GM12873 (cell line): ENCODE measurements at regions not wholly inside any gene's neighbourhood (a gene's known extent, or its start where the extent isn't known, plus 50 kb on each side); places are given as distances from the start of the nearest gene placed in this dataset.

Source experiments
- TF ChIP-seq, protein P1 (sequence below): IDR thresholded peaks from 2 replicates; pipeline ENCODE4 v1.5.1; 2012; ENCODE audit warnings: low read depth, mild to moderate bottlenecking, moderate library complexity, low read length, control low read depth; ENCODE audit not compliant: insufficient read depth; ENCODE audit errors: missing control alignments

DNA sequence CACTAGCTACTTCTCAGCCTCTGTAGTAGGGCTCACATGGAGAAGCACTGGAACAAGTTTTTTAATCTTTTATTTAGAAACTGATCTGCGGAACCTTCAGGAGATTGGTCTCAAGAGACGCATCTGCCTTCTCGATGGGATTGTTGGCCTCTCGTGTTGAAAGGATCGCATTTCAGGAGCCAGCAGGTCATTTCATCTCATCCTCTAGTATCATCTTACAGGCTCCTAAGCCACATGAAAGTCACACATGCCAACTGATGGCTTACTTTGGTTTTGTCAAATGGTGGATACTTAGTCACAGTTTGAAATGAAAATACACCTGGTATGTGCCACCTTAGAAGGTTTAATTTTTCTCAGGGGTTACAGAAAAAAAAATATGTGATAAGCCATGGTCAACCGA, 1703.6 kb downstream of the EFNB2 start:
- TF ChIP-seq, protein P1, sequence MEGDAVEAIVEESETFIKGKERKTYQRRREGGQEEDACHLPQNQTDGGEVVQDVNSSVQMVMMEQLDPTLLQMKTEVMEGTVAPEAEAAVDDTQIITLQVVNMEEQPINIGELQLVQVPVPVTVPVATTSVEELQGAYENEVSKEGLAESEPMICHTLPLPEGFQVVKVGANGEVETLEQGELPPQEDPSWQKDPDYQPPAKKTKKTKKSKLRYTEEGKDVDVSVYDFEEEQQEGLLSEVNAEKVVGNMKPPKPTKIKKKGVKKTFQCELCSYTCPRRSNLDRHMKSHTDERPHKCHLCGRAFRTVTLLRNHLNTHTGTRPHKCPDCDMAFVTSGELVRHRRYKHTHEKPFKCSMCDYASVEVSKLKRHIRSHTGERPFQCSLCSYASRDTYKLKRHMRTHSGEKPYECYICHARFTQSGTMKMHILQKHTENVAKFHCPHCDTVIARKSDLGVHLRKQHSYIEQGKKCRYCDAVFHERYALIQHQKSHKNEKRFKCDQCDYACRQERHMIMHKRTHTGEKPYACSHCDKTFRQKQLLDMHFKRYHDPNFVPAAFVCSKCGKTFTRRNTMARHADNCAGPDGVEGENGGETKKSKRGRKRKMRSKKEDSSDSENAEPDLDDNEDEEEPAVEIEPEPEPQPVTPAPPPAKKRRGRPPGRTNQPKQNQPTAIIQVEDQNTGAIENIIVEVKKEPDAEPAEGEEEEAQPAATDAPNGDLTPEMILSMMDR, result no peak

DNA sequence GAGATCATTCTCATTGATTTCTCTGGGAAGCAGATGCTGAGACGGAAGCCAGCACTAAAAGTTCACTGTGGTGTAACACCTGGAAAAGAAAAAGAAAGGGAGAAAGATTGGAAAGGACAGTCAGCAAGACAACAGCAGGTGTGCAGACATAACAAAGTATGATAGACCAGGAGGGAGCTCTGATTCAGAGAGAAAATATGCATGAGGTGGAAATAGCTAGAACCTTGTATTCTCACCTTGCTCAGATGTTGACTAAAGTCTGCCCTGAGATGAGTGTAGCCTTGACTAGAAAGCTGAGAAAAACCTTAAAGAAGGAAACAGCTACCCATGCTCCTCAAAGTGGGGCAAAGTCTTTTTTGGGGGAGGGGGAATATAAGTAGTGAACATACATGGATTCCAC, 1711.8 kb downstream of the EFNB2 start:
- TF ChIP-seq, protein P1, result no peak

DNA sequence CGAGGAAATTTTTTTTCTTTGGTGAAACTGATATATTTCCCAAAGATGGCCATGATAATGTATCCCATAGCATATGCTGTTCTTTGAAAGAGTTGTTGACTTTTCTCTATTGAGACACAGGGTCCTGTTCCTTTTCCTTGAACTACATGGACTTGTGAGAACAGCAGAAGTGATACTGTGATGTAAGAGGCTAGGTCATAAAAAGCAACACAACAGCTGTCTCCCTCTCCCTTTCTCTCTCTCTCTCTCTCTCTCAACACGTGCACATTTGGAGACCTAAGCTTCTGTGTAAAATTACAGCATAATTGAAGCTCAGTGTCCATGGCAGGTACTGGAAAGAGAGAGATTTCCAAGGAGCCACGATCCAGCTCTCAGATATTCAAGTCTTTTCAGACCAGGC, 1712.4 kb downstream of the EFNB2 start:
- TF ChIP-seq, protein P1, result no peak

DNA sequence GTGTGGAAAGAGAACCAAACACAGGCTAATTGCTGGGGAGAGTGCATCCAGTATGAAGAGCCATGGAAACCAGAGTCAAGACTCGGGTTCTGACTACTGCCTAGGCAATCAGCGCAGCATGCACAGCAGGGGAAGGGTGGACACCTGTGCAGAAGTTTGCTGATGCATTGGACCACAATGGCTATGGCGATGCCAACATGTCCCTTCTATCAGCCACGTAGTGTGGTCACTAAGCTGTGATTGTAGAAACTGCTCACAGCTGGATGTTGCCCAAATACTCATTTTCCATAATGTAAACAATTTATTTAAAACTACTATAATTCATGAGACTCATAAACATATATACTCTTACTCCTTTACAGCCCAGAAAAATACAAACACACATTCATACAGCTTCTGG, 1718.2 kb downstream of the EFNB2 start:
- TF ChIP-seq, protein P1, result no peak

DNA sequence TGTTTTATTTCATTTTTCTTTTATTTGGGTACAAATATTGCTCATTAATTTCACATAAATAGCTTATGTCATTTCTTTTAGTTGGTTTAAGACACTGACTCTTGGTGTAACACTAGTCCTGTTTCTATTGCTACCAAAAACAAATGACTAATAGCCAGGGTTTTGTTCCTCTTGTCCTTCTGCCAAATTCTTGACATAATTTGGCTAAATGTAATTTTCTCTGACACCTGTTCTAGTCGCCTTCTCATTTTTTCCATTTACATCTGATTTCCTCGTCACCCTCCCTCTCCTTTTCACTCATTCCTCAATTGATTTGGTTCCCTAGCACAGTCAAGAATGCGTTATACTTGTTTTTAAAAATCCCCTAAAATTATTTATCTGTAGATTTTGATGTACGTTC, 1718.7 kb downstream of the EFNB2 start:
- TF ChIP-seq, protein P1, result no peak

DNA sequence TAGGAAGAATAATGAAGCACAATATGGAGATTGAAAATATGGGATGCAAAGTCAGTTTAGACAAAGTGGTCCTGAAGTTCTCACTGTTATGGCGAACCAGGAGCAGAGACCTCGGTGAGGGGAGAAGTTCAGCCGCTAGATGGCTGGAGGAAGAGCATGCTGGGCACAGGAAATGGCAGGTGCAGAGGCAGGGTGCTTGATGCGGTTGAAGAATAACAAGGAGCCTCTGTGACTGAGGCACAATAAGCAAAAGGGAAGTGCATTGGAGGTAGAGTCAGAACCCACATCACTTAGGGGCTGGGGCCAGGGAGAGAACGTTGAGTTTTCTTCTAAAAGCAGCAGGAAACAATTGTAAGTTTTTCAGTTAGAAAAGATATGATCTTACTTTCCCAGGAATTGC, 1725.2 kb downstream of the EFNB2 start:
- TF ChIP-seq, protein P1, result peak; percentile 3

DNA sequence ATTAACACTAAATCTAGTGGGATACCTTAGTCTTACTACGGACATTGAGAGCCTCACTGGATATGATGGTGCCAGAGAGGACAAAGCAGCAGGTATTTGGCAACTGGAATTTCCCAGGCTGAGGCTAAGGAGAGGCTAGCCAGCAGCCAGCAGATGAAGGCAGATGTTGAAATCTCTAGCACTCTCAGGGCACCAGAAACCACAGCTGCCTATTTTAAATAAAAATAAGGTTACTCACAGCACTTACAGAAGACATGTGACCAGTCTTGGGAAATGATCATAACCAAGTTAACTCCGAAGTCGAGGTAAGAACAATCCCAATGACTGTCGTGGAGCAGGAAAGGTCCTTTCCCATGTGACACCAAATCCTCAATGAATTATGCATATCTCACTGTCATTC, 1726.0 kb downstream of the EFNB2 start:
- TF ChIP-seq, protein P1, result no peak

DNA sequence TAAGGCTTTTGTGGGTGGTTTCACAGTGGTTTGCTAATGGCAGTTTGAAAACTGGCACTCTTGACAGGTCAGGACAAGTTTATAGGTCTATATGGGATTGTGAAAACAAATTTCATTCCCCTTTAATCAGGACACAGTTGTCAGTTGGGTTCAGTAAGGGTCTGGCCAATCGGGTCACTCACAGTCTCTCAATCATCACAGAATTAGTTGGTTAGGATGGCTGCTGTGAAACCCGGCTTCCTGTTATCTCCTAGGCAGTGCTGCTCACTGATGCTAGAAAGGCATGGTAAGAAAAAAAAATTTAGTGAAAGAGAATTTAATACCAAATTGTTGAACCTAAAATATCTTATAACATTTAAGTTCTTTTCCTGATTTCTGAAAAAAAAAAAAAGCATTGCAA, 1730.1 kb downstream of the EFNB2 start:
- TF ChIP-seq, protein P1, result no peak
